GM13977 (cell line): ENCODE measurements at regions not wholly inside any gene's neighbourhood (a gene's known extent, or its start where the extent isn't known, plus 50 kb on each side); places are given as distances from the start of the nearest gene placed in this dataset.

Experiments
- DNase-seq: peaks from one replicate; pipeline ENCODE4 v3.0.0; 2012; ENCODE audit warnings: low spot score
- in situ Hi-C: fragments of 300-500 bp; cut with MboI; formaldehyde crosslinking; loops from one replicate; pipeline ENCODE4 v1.12.0; 2022; ENCODE audit warnings: low sequenced_read_pairs, low pct_unique_long_range_greater_than_20kb, mixed read lengths, inconsistent platforms; ENCODE audit not compliant: unreplicated experiment
- TF ChIP-seq, protein P1 (sequence below): IDR thresholded peaks from 2 replicates; pipeline ENCODE4 v1.5.1; 2012; ENCODE audit warnings: mild to moderate bottlenecking, control low read depth; ENCODE audit not compliant: insufficient read depth; ENCODE audit errors: extremely low read depth, missing control alignments

DNA sequence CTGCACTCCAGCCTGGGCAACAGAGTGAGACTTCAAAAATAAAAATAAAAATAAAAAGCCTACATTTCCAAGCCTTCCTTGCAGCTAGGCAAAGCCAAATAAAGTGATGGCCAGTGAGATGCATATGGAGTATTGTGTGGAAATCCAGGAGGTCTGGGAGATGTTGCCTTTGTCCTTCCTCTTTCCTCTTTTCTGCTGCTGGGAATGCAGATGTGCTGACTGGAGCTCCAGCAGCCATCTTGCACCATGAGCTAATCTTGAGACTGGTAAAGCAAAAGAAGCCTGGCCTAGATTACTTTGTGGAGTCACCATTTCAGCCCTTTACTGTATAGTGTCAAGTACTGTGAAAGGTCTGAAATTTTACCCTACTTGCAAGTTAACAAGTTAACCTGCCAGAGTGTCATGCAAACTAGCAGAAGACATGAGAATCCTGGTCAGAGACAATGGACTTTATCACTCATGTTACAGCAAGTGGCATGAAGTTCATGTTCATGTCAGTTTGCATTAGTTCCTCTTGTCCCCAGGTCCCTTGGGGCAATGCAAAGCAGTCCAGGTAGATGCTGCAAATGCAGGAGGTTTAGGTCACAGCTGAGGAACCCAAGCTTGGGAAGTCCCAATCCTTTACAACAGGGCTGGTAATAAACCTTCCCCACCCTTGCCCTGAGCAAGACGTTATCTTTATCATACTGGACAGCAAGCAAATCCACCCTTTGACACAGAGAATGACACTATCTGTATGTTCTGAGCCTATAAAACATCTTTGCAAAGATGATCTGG lies 103.1 kb downstream of the TLE3 start:
- TF ChIP-seq, protein P1, sequence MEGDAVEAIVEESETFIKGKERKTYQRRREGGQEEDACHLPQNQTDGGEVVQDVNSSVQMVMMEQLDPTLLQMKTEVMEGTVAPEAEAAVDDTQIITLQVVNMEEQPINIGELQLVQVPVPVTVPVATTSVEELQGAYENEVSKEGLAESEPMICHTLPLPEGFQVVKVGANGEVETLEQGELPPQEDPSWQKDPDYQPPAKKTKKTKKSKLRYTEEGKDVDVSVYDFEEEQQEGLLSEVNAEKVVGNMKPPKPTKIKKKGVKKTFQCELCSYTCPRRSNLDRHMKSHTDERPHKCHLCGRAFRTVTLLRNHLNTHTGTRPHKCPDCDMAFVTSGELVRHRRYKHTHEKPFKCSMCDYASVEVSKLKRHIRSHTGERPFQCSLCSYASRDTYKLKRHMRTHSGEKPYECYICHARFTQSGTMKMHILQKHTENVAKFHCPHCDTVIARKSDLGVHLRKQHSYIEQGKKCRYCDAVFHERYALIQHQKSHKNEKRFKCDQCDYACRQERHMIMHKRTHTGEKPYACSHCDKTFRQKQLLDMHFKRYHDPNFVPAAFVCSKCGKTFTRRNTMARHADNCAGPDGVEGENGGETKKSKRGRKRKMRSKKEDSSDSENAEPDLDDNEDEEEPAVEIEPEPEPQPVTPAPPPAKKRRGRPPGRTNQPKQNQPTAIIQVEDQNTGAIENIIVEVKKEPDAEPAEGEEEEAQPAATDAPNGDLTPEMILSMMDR: no peak
- in situ Hi-C loops: no loop called here
- no peak for DNase-seq

- DNase-seq: no peak
- in situ Hi-C loops: no loop called here
- TF ChIP-seq, protein P1: no peak
Measured at GRCh38 chr15:69996321-69997160, 101.2 kb downstream of the TLE3 start.

GRCh38 chr15:69997161-69997485 lies 100.6 kb downstream of the TLE3 start:
- no peak for DNase-seq
- TF ChIP-seq, protein P1: no peak
- in situ Hi-C loops: no loop called here
